Epithelial cell of prostate (primary cell): ENCODE measurements at regions not wholly inside any gene's neighbourhood (a gene's known extent, or its start where the extent isn't known, plus 50 kb on each side); places are given as distances from the start of the nearest gene placed in this dataset.
"Not testable (repeated sequence)": the region's sequence is repeated elsewhere in the genome, so short reads cannot be mapped to it uniquely, and the experiment has no call there.

Experiments used
- DNase-seq: peaks from one replicate; pipeline ENCODE4 v3.0.0-alpha.2; 2011; ENCODE audit warnings: low read depth, low spot score
- H3K27ac ChIP-seq: fragments of 450-650 bp; 2 replicates; pipeline ENCODE4 v1.5.1; 2017; ENCODE audit warnings: mild to moderate bottlenecking

DNA sequence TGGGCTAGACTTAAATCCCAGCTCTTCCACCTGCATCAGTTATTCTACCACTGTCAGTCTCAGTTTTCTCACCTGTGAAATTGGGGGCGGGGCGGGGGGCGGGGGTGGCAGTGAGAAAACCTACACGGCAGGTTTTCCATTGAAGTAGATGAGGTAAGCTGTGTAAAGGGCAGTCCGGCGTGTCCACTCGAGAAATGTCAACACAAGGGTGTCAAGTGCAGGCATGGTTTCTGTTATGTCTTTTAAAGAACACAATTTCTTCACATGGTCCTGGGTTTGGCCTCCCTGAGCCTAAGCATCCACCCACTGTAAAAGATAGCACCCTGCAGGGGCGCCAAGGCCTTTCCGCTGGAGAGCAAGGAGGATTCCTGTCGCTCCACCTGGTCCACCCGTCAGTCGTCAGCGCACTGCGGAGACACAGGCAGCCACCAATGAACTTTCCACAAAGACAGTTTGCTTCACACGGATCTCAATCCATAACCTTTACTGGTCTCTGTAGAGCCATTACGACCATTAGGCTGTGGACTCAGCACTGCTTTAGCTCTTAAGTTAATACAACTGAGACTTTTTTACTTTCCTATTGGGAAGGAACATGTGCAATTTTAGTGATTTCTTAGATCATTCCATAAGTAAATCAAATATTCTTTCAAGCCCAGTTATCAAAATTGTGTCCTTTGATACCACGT lies 99.5 kb upstream of the FOXB1 start:
- H3K27ac ChIP-seq = no peak overlapping the region
- no peak for DNase-seq

DNA sequence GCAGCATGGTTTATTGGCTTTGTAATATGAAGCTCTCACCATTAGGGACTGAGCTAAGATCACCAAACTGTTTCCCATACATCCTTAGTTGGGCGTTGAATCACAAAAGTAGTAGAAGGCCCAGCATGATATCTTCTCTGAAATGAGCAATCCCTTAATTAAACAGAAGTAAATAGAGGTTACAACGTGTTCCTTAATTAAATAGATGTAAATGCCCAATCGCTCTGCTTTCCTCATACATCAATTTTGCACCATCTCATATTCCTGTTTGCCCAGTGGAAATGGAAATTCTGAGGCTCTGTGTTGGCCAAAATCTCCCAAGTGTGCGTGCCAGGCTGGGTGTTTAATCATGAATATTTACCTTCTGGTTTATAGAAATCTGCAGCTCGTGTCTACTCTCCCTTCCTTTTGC lies 107.4 kb upstream of the FOXB1 start:
- no peak for DNase-seq
- H3K27ac ChIP-seq = no peak overlapping the region

DNA sequence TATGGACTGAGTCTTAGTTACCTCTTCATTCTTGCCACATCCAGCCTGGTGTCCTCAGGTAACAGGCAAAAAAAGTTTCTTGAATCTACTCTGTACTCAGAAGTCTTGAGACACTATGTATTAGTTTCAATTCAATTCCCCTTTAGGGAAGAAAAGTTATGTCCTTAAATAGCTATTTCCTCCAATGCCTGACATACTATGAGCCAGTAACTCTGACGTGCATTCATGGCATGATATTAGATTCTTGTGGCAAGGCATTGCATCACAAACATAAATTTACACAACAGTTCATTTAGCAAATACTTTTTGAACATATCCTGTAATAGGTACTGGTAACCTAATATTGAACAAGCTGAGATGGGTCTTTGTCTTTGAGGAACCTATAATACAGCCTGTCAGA lies 109.3 kb upstream of the FOXB1 start:
- no peak overlapping the region for H3K27ac ChIP-seq
- DNase-seq = no peak

DNA sequence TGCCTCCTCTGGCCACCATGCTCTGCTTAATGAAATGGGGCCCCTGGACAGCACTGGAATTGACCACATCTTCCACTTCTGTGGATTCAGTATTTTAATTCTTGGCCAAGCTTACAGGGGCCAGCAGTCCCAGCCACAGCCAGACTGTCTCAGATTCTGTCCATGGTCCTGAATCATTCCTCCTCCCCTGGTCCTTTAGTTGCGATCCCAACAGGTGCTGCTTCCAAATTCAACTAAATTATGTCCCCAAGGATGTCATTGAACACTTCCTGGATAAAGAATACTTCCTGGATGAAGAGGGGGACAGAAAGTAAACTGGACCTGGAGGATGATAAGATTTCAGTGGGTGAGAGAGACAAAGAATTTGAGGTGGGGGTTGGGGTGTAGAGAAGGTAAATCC lies 111.1 kb upstream of the FOXB1 start:
- no peak for DNase-seq
- H3K27ac ChIP-seq = no peak overlapping the region

DNA sequence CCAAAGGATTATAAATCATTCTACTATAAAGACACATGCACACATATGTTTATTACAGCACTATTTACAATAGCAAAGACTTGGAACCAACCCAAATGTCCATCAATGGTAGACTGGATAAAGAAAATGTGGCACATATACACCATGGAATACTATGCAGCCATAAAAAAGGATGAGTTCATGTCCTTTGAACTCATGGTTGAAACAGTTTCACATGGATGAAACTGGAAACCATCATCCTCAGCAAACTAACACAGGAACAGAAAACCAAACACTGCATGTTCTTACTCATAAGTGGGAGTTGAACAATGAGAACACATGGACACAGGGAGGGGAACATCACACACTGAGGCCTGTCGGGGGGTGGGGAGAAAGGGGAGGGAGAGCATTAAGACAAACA lies 116.2 kb upstream of the FOXB1 start:
- H3K27ac ChIP-seq, DNase-seq: not testable (repeated sequence)

- DNase-seq = no peak
- H3K27ac ChIP-seq = no peak overlapping the region
These were observed 116.9 kb upstream of the FOXB1 start for GRCh38 chr15:59887211-59887610.

- DNase-seq = no peak
- H3K27ac ChIP-seq = no peak overlapping the region
These were observed 117.7 kb upstream of the FOXB1 start for GRCh38 chr15:59886441-59886840.

GRCh38 chr15:59885832-59886231 lies 118.3 kb upstream of the FOXB1 start:
- DNase-seq = peak; percentile 46
- H3K27ac ChIP-seq = no peak overlapping the region

DNA sequence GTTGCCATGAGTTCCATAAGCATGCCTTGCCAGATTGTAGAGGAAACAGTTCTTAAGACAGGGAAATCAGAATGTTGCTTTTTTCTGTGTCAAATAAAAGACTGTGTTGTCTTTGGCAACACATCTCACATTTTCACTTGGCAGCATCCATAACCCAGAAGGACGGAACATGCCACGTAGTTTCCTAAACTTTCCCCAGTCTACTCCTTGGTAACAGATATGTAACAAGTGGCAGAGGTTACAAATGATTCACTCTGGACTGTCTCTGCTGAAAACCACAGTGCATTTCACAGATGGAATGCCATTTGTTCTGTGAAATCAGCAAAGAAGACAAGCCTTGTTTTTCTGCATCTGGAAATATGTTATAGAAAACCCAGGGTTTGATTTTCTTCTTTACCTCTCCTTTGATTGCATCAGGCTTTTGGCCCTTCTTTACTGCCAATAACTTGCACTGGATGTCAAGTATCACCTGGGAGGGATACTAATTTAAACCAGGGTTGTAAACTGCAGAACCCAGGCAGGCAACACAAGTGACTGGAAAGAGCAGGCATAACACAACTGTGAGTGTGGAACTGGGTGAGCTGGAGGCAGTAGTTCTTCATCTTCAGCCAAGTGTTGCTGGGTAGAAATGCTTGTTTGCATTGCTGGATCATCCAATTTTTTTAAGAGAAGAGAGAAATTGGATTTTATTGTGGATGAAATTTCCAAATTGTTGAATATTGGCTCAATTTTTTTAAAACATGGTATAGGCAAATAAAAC lies 124.4 kb upstream of the FOXB1 start:
- peak; percentile 16 for DNase-seq
- no peak overlapping the region for H3K27ac ChIP-seq

- H3K27ac ChIP-seq = no peak overlapping the region
- DNase-seq = no peak
These were observed 128.0 kb upstream of the FOXB1 start for GRCh38 chr15:59876140-59876539.

GRCh38 chr15:59873644-59874272 lies 130.4 kb upstream of the FOXB1 start:
- no peak for DNase-seq
- H3K27ac ChIP-seq = no peak overlapping the region

GRCh38 chr15:59867086-59867855 lies 136.8 kb upstream of the FOXB1 start:
- H3K27ac ChIP-seq = no peak overlapping the region
- no peak for DNase-seq

- no peak for DNase-seq
- no peak overlapping the region for H3K27ac ChIP-seq
These were observed 137.5 kb upstream of the FOXB1 start for GRCh38 chr15:59866642-59867041.

DNA sequence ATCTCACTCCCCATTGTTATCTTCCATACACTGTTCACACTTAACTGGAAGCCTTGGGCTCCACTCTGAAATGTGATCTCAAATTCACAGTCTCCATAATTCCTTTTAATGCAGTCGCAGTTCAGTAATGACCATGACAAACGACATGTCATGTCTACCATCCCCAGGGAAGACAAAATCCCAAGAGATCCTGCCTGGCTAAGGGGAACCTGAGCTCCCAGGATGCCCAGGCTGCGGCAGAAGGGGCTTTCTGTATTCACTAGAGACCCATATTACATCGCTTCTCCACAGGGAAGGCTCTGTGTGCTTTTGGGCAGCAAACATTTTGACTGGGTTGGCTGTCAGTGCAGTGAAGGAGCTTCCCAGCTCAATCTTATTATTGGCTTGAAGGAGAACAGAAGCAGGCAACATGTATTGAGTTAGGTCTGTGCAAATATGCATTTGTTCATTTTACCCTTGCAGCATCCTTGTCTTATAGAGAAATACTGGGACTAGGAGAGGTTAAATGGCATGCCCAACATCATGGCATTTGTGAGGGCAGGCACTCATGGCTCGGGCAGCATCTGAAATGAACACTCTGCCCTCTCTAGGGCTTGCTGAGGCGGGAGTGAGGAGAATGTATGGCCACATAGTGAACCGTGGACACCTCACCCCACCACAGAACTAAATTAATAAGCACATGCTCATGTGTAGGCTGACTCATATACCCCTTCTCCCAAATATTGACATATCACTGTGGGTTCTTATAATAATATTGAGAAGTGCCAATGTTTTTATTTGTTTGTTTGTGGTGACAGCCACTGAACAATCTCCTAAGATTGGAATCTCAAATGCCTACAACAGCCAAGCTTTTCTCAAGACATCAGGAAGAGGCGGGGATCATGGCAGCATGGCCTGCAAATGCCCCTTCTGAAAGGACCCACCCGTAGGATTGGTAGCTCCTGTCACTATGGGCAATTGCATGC lies 141.6 kb upstream of the FOXB1 start:
- DNase-seq = no peak
- H3K27ac ChIP-seq = no peak overlapping the region

- DNase-seq = no peak
These were observed 156.1 kb upstream of the FOXB1 start for GRCh38 chr15:59847968-59848367.

DNA sequence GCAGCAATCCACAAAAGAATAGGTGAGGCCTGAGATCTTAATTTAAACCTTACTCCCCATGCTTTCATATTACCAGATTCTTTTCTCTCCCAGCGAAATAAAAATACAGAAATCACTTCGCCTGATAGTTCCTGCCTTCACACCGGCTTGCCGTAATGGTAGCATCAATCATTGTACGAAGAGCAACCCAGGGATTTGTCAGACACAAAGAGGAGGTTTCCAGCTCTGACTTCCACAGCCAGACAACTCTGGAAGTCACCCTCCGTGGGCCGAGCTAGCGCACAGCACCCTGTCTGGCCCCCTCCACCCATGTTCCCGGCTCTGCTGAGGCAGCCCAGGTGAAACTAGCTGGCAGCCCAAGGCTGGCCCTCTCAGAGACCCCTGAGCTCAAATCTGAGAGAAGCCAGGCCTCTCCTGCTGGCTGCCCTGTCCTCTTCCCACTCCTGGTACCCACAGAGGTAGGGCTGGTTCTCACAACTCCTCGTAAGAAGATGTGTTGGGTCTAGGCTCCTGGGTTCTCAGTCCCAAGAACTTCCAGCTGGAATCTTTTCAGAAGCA lies 156.9 kb upstream of the BNIP2 start:
- no peak for DNase-seq
- H3K27ac ChIP-seq = no peak overlapping the region

More at GRCh38 chr15:59847968-59848367, 156.1 kb upstream of the FOXB1 start:
- no peak overlapping the region for H3K27ac ChIP-seq

DNA sequence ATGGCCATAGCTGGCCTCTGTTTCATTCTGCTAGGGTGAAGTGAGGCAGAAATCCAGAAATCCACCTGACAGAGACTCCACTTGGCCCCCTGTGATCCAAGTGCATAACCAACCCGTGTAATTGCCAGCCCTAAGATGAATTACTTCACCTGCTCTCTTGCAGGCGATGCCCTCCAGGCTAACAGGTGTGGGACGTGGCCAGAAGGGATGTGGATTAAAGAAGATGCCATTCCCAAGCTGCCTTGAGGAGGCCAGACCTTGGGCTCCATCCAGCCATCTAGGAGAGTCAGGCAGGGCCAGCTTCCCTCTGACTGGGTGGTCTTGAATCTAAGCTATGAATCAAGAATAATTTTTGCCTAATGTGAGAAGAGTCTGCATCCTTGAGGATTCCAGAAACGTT lies 154.5 kb upstream of the BNIP2 start:
- no peak for DNase-seq
- H3K27ac ChIP-seq = no peak overlapping the region

- no peak for DNase-seq
- no peak overlapping the region for H3K27ac ChIP-seq
These were observed 151.9 kb upstream of the BNIP2 start for GRCh38 chr15:59841036-59841435.

GRCh38 chr15:59839906-59840305 lies 150.8 kb upstream of the BNIP2 start:
- DNase-seq = no peak
- no peak overlapping the region for H3K27ac ChIP-seq
